Nephron progenitor cell (in vitro differentiated cells): ENCODE measurements at regions not wholly inside any gene's neighbourhood (a gene's known extent, or its start where the extent isn't known, plus 50 kb on each side); places are given as distances from the start of the nearest gene placed in this dataset.

Experiments used
- DNase-seq: peaks from one replicate; pipeline ENCODE4 v3.0.0; 2021
- H3K27ac Mint-ChIP-seq: 2 replicates; pipeline ENCODE4 v1.8.0; 2021; ENCODE audit warnings: mild to moderate bottlenecking, moderate library complexity, mixed read lengths
- H3K27me3 Mint-ChIP-seq: 2 replicates; pipeline ENCODE4 v1.8.0; 2021; ENCODE audit warnings: mild to moderate bottlenecking, low read depth, mixed read lengths; ENCODE audit not compliant: poor library complexity
- H3K36me3 Mint-ChIP-seq: 2 replicates; pipeline ENCODE4 v1.8.0; 2021; ENCODE audit warnings: low read depth, mixed read lengths
- H3K4me1 Mint-ChIP-seq: 2 replicates; pipeline ENCODE4 v1.8.0; 2021; ENCODE audit warnings: mixed read lengths
- H3K4me3 Mint-ChIP-seq: 2 replicates; pipeline ENCODE4 v1.8.0; 2021; ENCODE audit warnings: mild to moderate bottlenecking, moderate library complexity, mixed read lengths
- H3K9me3 Mint-ChIP-seq: 2 replicates; pipeline ENCODE4 v1.8.0; 2021; ENCODE audit warnings: mild to moderate bottlenecking, moderate library complexity, mixed read lengths
- CTCF ChIP-seq: fragments of 200-600 bp; sonication (generic); IDR thresholded peaks from 2 replicates; pipeline ENCODE4 v1.5.0; 2021; ENCODE audit warnings: antibody characterized with exemption

GRCh38 chr12:19846574-19846973 lies 407.3 kb downstream of the AEBP2 start:
- Mint-ChIP-seq H3K27ac (no peak overlapping the region), H3K4me1 (peaks cover 19% of the 10 kb centered on the region)
- no peak for DNase-seq

GRCh38 chr12:19847294-19848059 lies 408.2 kb downstream of the AEBP2 start:
- no peak for DNase-seq
- Mint-ChIP-seq H3K9me3 (peaks cover 25% of the 10 kb centered on the region), H3K4me3 (no peak overlapping the region), H3K36me3 (no peaks in the 10 kb centered on the region), H3K4me1 (peaks cover 25% of the 10 kb centered on the region), H3K27me3 (no peaks in the 10 kb centered on the region), H3K27ac (peak overlapping the region; percentile 12)
- no peak for TF ChIP-seq CTCF

More at GRCh38 chr12:19846574-19846973, 407.3 kb downstream of the AEBP2 start:
- no peak for TF ChIP-seq CTCF
- H3K9me3 Mint-ChIP-seq = peaks cover 25% of the 10 kb centered on the region
- no peak overlapping the region for H3K4me3 Mint-ChIP-seq
- H3K36me3 Mint-ChIP-seq = no peaks in the 10 kb centered on the region
- H3K27me3 Mint-ChIP-seq = no peaks in the 10 kb centered on the region

GRCh38 chr12:19848421-19848820 lies 409.1 kb downstream of the AEBP2 start:
- DNase-seq = no peak
- peaks cover 27% of the 10 kb centered on the region for H3K4me1 Mint-ChIP-seq
- H3K27me3 Mint-ChIP-seq = no peaks in the 10 kb centered on the region

DNA sequence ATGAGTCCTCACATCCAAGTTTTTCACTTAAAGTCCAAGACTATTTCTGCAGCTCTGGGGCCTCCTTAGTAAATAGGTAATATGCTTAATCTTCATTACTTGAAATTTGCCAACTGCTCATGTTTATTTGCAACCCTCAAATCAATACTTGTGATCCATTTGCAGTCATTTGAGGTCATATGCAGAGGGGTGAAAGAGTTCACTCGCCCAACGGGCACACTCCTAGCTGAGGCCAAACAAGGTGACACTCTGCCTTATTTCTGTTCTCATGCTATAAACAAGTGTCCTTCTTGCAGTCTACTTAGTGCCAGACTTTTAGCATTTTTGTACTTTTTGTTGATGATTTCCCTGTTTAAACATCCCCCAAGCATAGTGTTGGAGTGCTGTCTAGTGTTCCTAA lies 409.9 kb downstream of the AEBP2 start:
- DNase-seq = no peak
- Mint-ChIP-seq H3K27me3 (no peaks in the 10 kb centered on the region), H3K4me1 (peaks cover 27% of the 10 kb centered on the region), H3K36me3 (no peaks in the 10 kb centered on the region), H3K4me3 (no peak overlapping the region), H3K27ac (no peak overlapping the region), H3K9me3 (peaks cover 32% of the 10 kb centered on the region)
- no peak for TF ChIP-seq CTCF

More at GRCh38 chr12:19848421-19848820, 409.1 kb downstream of the AEBP2 start:
- H3K9me3 Mint-ChIP-seq = peaks cover 32% of the 10 kb centered on the region
- no peak overlapping the region for H3K27ac Mint-ChIP-seq
- TF ChIP-seq CTCF = no peak
- H3K36me3 Mint-ChIP-seq = no peaks in the 10 kb centered on the region
- H3K4me3 Mint-ChIP-seq = no peak overlapping the region

- H3K36me3 Mint-ChIP-seq = no peaks in the 10 kb centered on the region
- no peaks in the 10 kb centered on the region for H3K27me3 Mint-ChIP-seq
- H3K9me3 Mint-ChIP-seq = peaks cover 32% of the 10 kb centered on the region
- H3K4me3 Mint-ChIP-seq = no peak overlapping the region
- peaks cover 27% of the 10 kb centered on the region for H3K4me1 Mint-ChIP-seq
- H3K27ac Mint-ChIP-seq = peak overlapping the region; percentile 33
- TF ChIP-seq CTCF = no peak
- no peak for DNase-seq
These were observed 411.2 kb downstream of the AEBP2 start for GRCh38 chr12:19850346-19851065.
